CD4-positive, alpha-beta memory T cell (primary cell): ENCODE measurements at regions not wholly inside any gene's neighbourhood (a gene's known extent, or its start where the extent isn't known, plus 50 kb on each side); places are given as distances from the start of the nearest gene placed in this dataset.
"Not testable (repeated sequence)": the region's sequence is repeated elsewhere in the genome, so short reads cannot be mapped to it uniquely, and the experiment has no call there.

Source experiments
- CTCF ChIA-PET: fragments of 350-600 bp; sonication (Branson Sonifier 250); formaldehyde crosslinking; loops from one replicate; lab custom pipeline; 2021; ENCODE audit warnings: inconsistent platforms; ENCODE audit not compliant: partially characterized antibody; lab: Charles Lee
- POLR2A ChIA-PET: fragments of 350-600 bp; sonication (Branson Sonifier 250); formaldehyde crosslinking; loops from one replicate; lab custom pipeline; 2021; ENCODE audit not compliant: partially characterized antibody; lab: Charles Lee
- DNase-seq, 5 donors: peaks; one replicate each; pipeline versions ENCODE4 v3.0.0 to v3.0.0-alpha.2; 2020 to 2022; ENCODE audit warnings: mixed read lengths in 1 of 5
- H3K27ac ChIP-seq: one replicate; pipeline ENCODE4 v1.7.0; 2013; ENCODE audit warnings: low read depth, low read length
- H3K27me3 ChIP-seq: 2 replicates; pipeline ENCODE4 v1.7.0; 2013; ENCODE audit warnings: mild to moderate bottlenecking, low read length, moderate library complexity; ENCODE audit not compliant: insufficient read depth
- H3K36me3 ChIP-seq: 2 replicates; pipeline ENCODE4 v1.7.0; 2013; ENCODE audit warnings: mild to moderate bottlenecking, low read length, moderate library complexity; ENCODE audit not compliant: insufficient read depth
- H3K4me1 ChIP-seq: 2 replicates; pipeline ENCODE4 v1.7.0; 2013; ENCODE audit warnings: mild to moderate bottlenecking, low read length, moderate library complexity; ENCODE audit not compliant: insufficient read depth
- H3K4me3 ChIP-seq, 2 donors: one replicate each; pipeline ENCODE4 v1.7.0; 2013; ENCODE audit warnings: low read length in 2 of 2, mild to moderate bottlenecking in 1 of 2
- H3K9me3 ChIP-seq, 2 donors: one replicate each; pipeline ENCODE4 v1.7.0; 2013; ENCODE audit warnings: low read length in 2 of 2, control low read depth in 1 of 2; ENCODE audit not compliant: control insufficient read depth in 1 of 2
- H3K27ac Mint-ChIP-seq, 7 donors: one replicate each; pipeline ENCODE4 v1.8.0; 2020 to 2021; ENCODE audit warnings: mixed read lengths in 7 of 7, mild to moderate bottlenecking in 6 of 7, inconsistent platforms in 3 of 7, moderate library complexity in 3 of 7
- H3K27me3 Mint-ChIP-seq, 2 donors: one replicate each; pipeline ENCODE4 v1.8.0; 2020 to 2021; ENCODE audit warnings: mixed read lengths in 2 of 2
- H3K36me3 Mint-ChIP-seq, 2 donors: one replicate each; pipeline ENCODE4 v1.8.0; 2020 to 2021; ENCODE audit warnings: mixed read lengths in 2 of 2, inconsistent platforms in 1 of 2, mild to moderate bottlenecking in 1 of 2
- H3K4me1 Mint-ChIP-seq, 4 donors: one replicate each; pipeline ENCODE4 v1.8.0; 2020 to 2021; ENCODE audit warnings: mixed read lengths in 4 of 4, mild to moderate bottlenecking in 1 of 4
- H3K4me3 Mint-ChIP-seq, 8 donors: one replicate each; pipeline ENCODE4 v1.8.0; 2020 to 2021; ENCODE audit warnings: mixed read lengths in 8 of 8, mild to moderate bottlenecking in 7 of 8, moderate library complexity in 6 of 8, inconsistent platforms in 3 of 8
- H3K9me3 Mint-ChIP-seq, 8 donors: one replicate each; pipeline ENCODE4 v1.8.0; 2020 to 2021; ENCODE audit warnings: mixed read lengths in 8 of 8, mild to moderate bottlenecking in 5 of 8, inconsistent platforms in 3 of 8, moderate library complexity in 1 of 8
- intact Hi-C: fragments of 100-400 bp; cut with micrococcal nuclease; formaldehyde crosslinking; loops from one replicate; pipeline ENCODE4 v1.15.1; 2023

GRCh38 chr17:31623990-31624389 lies 232.5 kb downstream of the RAB11FIP4 start:
- no peaks in the 10 kb centered on the region for H3K36me3 ChIP-seq
- Mint-ChIP-seq H3K9me3 (peaks cover 2 to 38% (median 34%) of the 10 kb centered on the region in 8 donors), H3K4me1 (peaks cover 0 to 1% (median 0%) of the 10 kb centered on the region in 4 donors), H3K4me3 (peak overlapping the region in 1 of 8 donors; percentile 33), H3K27ac (no peak overlapping the region), H3K27me3 (peaks cover 12 to 18% of the 10 kb centered on the region in 2 donors), H3K36me3 (peaks cover 0 to 4% of the 10 kb centered on the region in 2 donors)
- no peak overlapping the region for H3K4me3 ChIP-seq
- no peaks in the 10 kb centered on the region for H3K4me1 ChIP-seq
- DNase-seq: no peak
- CTCF ChIA-PET: no interaction called here
- POLR2A ChIA-PET: no interaction called here
- no peaks in the 10 kb centered on the region for H3K9me3 ChIP-seq
- no peak overlapping the region for H3K27ac ChIP-seq
- H3K27me3 ChIP-seq: peaks cover 7% of the 10 kb centered on the region
- intact Hi-C loops: no loop called here

GRCh38 chr17:31622500-31622899 lies 231.0 kb downstream of the RAB11FIP4 start:
- Histone ChIP-seq H3K9me3 (no peaks in the 10 kb centered on the region), H3K27ac (no peak overlapping the region), H3K4me3 (no peak overlapping the region), H3K36me3 (no peaks in the 10 kb centered on the region), H3K4me1 (no peaks in the 10 kb centered on the region), H3K27me3 (peaks cover 7% of the 10 kb centered on the region)
- intact Hi-C loops: no loop called here
- POLR2A ChIA-PET: no interaction called here
- CTCF ChIA-PET: no interaction called here
- Mint-ChIP-seq H3K36me3 (peaks cover 0 to 4% of the 10 kb centered on the region in 2 donors), H3K27ac (no peak overlapping the region), H3K27me3 (peaks cover 7 to 15% of the 10 kb centered on the region in 2 donors), H3K4me3 (no peak overlapping the region), H3K9me3 (peaks cover 2 to 38% (median 34%) of the 10 kb centered on the region in 8 donors), H3K4me1 (no peaks in the 10 kb centered on the region)
- DNase-seq: no peak

- Histone ChIP-seq H3K27me3 (peaks cover 4% of the 10 kb centered on the region), H3K27ac (no peak overlapping the region), H3K4me1 (no peaks in the 10 kb centered on the region), H3K4me3 (no peak overlapping the region), H3K36me3 (no peaks in the 10 kb centered on the region), H3K9me3 (no peaks in the 10 kb centered on the region)
- intact Hi-C loops: no loop called here
- Mint-ChIP-seq H3K9me3 (peaks cover 0 to 38% (median 33%) of the 10 kb centered on the region in 8 donors), H3K36me3 (peaks cover 0 to 4% of the 10 kb centered on the region in 2 donors), H3K27me3 (peaks cover 5 to 13% of the 10 kb centered on the region in 2 donors), H3K27ac (no peak overlapping the region), H3K4me1 (no peaks in the 10 kb centered on the region), H3K4me3 (no peak overlapping the region)
- DNase-seq: no peak
- CTCF ChIA-PET: no interaction called here
- POLR2A ChIA-PET: no interaction called here
Observed at GRCh38 chr17:31621566-31621965, 230.1 kb downstream of the RAB11FIP4 start.

GRCh38 chr17:31611053-31611452 lies 219.6 kb downstream of the RAB11FIP4 start:
- H3K27me3 Mint-ChIP-seq, H3K4me1 ChIP-seq, H3K9me3 Mint-ChIP-seq, H3K27ac Mint-ChIP-seq, H3K36me3 Mint-ChIP-seq, H3K27ac ChIP-seq, H3K4me3 Mint-ChIP-seq, H3K36me3 ChIP-seq, CTCF ChIA-PET, H3K27me3 ChIP-seq, intact Hi-C loops, H3K4me1 Mint-ChIP-seq, POLR2A ChIA-PET, DNase-seq, H3K4me3 ChIP-seq, H3K9me3 ChIP-seq: not testable (repeated sequence)

GRCh38 chr17:31609996-31610910 lies 218.8 kb downstream of the RAB11FIP4 start:
- no peaks in the 10 kb centered on the region for H3K36me3 ChIP-seq
- H3K9me3 ChIP-seq: no peaks in the 10 kb centered on the region
- ChIA-PET POLR2A (no interaction called here), CTCF (no interaction called here)
- intact Hi-C loops: no loop called here
- DNase-seq: no peak
- H3K4me3 ChIP-seq: no peak overlapping the region
- no peaks in the 10 kb centered on the region for H3K27me3 ChIP-seq
- no peaks in the 10 kb centered on the region for H3K4me1 ChIP-seq
- Mint-ChIP-seq H3K4me1 (no peaks in the 10 kb centered on the region), H3K4me3 (no peak overlapping the region), H3K36me3 (no peaks in the 10 kb centered on the region), H3K9me3 (peaks cover 0 to 3% (median 0%) of the 10 kb centered on the region in 8 donors), H3K27me3 (peaks cover 8 to 9% of the 10 kb centered on the region in 2 donors), H3K27ac (no peak overlapping the region)
- H3K27ac ChIP-seq: no peak overlapping the region

GRCh38 chr17:31609331-31609730 lies 217.9 kb downstream of the RAB11FIP4 start:
- Mint-ChIP-seq H3K36me3 (no peaks in the 10 kb centered on the region), H3K27ac (no peak overlapping the region), H3K4me3 (no peak overlapping the region), H3K9me3 (peaks cover 0 to 3% (median 0%) of the 10 kb centered on the region in 8 donors), H3K27me3 (peaks cover 8% of the 10 kb centered on the region in 2 donors), H3K4me1 (no peaks in the 10 kb centered on the region)
- no peaks in the 10 kb centered on the region for H3K36me3 ChIP-seq
- no peak overlapping the region for H3K4me3 ChIP-seq
- no peaks in the 10 kb centered on the region for H3K27me3 ChIP-seq
- H3K4me1 ChIP-seq: no peaks in the 10 kb centered on the region
- CTCF ChIA-PET: no interaction called here
- POLR2A ChIA-PET: no interaction called here
- no peak for DNase-seq
- no peak overlapping the region for H3K27ac ChIP-seq
- H3K9me3 ChIP-seq: no peaks in the 10 kb centered on the region
- intact Hi-C loops: no loop called here

GRCh38 chr17:31608659-31609254 lies 217.3 kb downstream of the RAB11FIP4 start:
- H3K27me3 Mint-ChIP-seq: peaks cover 8% of the 10 kb centered on the region in 2 donors

More at GRCh38 chr17:31608659-31609254, 217.3 kb downstream of the RAB11FIP4 start:
- no peak overlapping the region for H3K27ac Mint-ChIP-seq
- H3K9me3 Mint-ChIP-seq: peaks cover 0 to 3% (median 0%) of the 10 kb centered on the region in 8 donors
- Histone ChIP-seq H3K9me3 (no peaks in the 10 kb centered on the region), H3K27ac (no peak overlapping the region), H3K4me1 (no peaks in the 10 kb centered on the region), H3K4me3 (no peak overlapping the region), H3K27me3 (no peaks in the 10 kb centered on the region), H3K36me3 (no peaks in the 10 kb centered on the region)
- H3K4me3 Mint-ChIP-seq: no peak overlapping the region
- POLR2A ChIA-PET: no interaction called here
- CTCF ChIA-PET: no interaction called here
- DNase-seq: no peak
- no peaks in the 10 kb centered on the region for H3K36me3 Mint-ChIP-seq
- intact Hi-C loops: no loop called here
- no peaks in the 10 kb centered on the region for H3K4me1 Mint-ChIP-seq
